Suppressor macrophage treated with lipopolysaccharide for 4 hours (primary cell): ENCODE measurements at regions not wholly inside any gene's neighbourhood (a gene's known extent, or its start where the extent isn't known, plus 50 kb on each side); places are given as distances from the start of the nearest gene placed in this dataset.

Experiments used
- DNase-seq: peaks from one replicate; pipeline ENCODE4 v3.0.0-alpha.2; 2020

DNA sequence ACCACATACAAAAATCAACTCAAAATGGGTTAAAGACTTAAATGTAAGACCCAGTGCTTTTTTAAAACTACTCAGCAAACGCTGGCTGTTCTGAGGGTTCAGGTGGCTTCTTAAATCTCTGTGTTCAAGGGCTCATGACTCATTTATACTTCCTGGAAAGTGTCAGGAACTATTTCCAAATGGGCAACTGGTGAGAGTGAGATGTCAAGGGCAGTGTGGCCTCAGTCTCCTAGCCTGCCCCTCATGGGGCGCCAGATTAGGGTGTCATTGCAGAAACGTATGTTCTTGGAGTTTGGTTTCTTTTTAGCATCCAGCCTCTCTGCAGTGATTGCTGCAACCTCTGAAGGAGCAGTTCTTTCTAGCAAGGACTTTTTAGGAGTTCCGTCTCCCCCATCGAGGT is 485.4 kb downstream of the TNS1 start:
- no peak for DNase-seq

DNA sequence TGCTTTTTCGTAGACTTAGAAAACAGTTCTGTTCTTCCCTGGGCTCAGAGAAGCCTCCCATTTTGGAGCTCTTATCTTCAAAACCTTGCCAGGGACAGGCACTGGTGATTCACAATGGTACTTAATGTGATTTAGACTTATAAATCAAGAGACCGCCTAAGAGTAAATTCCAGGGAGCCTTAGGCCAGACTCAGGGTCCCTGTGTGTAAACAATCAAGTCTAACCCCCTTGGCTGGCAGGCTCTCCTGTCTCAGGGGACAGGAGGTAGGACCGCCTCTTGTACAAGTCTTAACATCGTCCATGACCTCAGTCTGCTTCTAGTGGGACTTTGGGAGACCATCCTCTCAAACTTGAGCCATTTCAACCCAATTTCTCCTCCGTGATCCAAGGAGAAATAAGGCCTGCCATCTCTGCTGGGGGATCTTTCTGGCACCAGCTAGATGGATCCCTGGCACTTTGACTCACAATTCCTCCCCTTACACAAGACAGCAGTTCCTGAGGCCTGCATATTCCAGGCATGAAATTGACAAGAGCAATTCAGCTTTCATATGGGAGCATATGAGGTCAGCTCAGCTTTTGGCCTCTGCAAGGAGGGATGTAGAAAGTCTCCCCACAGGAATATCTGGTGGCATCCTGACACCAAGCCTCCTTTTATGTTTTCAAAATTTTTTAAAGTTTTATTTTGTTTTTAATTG is 487.0 kb downstream of the TNS1 start:
- no peak for DNase-seq

DNA sequence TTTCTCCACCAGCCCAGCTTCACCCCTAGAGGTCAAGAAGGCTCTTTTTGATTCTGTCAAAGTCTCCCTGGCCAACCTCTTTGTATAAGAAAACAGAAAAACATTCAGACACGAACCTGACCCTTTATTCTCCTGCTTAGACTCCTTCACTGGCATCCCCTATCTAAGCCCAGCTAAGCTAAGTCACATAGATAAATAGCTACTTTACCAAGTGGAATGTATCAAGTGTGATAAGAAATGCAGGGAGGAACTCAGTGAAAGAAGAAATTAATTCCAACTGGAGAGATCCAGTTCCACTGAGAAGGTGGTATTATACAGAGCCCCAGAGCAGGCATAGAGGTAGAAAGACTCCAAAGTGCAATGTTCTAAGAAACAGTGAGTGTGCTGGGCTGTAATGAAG is 489.5 kb downstream of the TNS1 start:
- DNase-seq, result no peak

DNA sequence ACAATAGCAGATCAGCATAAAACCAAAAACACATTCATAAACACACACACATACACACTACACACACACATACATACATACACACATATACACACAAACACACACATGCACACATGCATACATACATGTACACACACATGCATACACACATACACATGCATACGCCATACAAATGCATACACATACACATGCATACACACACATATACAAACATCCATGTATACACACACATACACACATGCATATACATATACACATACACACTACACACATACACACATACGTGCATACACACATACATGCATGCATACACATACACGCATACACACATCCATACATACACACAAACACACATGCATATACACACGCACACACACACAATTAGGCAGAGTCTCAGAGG is 490.1 kb downstream of the TNS1 start:
- no peak for DNase-seq

DNA sequence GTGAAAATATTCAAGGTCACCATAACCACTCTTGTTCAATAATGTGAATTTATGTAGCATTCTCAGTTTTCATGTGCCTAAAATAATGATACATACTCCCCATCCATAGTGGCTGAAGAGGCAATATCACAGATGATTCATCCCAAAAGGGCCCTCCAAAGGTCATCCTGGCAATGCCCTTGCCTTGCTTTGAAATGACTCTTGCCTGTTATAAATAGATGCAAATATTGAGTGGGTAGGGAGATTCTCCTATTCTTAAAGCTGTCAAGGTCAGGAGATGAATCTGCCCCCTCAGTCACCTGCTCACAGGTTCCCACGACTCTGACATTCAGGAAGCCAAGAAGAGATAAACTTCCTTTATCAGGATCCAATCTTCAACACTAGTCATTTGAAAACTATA is 490.5 kb downstream of the TNS1 start:
- peak; percentile 27 for DNase-seq

DNA sequence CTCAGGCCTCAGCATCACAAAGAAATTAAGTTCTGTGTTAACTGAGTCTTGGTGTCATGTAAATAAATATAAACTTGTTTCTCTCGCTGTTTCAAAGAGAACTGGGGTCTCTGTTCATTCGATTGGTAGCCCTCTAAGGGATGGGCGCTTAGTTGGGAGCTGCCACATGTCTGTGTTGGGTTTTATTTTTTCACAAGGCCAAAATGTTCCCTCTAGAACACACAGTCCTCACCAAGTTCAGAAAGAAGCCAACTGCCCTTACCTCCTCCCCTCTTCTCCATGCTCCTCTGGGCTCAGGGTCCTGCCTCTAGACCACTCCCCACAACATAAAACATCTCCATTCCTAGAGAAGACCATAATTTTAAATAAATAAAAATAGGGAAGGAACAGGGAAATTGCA is 490.9 kb downstream of the TNS1 start:
- no peak for DNase-seq

DNA sequence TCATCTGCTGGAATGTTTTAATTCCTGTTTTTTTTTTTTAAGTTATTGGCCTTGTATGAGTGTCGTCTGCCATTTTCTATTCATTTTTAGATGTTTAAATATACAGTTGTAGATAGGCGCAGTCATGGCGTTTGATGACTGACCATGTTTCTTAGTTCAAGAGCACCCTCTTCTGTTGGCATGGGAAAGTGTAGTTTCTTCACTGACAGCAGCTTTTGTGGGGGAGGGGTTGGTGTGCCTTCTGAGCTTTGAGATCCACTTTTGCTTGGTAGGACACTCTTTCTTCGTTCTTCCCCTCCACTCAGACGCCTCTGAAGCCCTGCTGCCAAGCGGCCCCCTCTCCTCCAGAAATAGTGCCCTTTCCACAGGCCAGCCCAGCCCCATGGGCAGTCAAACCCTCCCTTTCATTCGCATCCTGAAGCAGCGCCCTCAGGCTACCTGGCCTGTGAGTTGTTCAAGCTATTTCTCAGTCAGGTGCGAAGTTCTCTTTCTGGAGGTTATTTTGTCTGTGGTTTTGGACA is 492.0 kb downstream of the TNS1 start:
- DNase-seq, result peak; percentile 81

DNA sequence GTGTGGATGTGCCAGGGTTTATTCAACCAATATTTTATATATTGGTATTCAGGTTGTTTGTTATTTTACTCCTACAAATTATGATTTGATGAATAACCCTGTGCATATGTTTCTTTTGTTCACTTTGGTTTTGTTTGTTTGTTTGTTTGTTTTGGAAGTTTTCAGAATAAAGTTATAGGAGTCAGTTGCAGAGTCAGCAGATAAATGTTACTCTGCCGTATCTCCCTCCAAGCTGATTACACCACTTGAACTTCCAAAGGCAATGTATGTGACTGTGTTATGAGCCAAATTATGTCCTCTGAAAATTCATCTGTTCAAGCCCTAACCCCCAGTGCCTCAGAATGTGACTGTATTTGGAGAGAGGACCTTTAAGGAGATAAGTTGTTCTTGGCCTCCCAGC is 497.5 kb downstream of the TNS1 start:
- no peak for DNase-seq

DNA sequence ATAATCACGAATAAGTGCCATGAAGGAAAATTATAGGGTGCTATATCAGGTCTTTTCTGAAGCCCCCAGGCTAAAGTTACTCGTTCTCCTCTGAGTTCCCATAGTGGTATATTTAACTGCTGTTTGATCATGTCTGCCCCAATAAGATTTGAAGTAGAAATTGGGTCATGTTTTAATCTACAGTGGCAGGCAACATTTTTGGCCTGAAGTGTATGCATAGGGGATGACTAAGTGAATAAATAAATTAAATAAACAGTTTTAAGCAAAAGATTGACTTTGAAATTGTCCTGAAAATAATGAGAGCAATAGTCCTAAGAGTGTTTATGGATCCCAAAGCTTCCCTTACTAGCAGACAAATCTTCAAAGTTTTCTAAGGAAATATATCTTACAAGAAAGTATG is 500.9 kb downstream of the TNS1 start:
- DNase-seq, result no peak

DNA sequence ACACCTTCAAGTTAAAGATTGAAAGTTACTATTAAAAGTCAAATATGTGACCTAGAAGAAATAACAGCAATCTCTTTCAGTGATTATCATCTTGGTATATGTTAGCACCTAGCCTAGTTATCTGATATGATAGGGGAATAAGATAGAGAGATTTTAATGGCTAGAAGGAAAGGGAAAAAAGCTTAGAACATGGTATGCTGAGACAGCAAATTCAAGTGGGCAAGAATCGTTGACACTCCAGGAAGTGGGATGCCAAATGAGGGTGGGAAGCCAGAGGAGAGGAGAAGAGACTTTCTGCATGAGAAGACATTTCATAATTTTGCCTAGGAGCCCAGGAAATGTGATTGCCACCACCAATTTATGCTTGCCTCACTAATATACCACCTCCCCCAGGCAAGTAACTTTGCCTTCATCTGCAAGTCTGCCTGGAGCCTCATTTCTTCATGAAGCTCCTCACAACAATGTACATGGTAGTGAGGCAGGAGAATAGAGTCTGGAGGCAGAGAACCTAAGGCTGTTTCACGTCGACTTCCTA is 504.9 kb downstream of the TNS1 start:
- DNase-seq, result no peak

DNA sequence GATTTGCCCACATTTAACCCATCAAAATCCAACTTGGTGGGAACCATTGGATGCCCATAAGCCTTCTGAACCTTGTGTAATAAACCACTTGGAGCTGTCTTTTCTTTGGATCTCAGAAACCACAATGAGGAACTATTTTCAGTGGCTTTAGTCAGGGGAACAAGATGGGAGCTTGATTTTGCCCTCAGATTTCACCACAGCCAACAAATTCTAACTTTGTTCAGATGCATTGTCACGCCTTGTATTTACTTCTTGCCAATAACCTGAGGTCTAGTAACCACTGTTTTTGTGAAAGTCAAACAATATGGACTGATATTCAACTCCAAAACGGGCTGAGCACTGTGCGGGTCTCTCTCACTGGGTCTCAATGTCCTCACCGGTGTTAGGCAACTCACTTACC is 508.2 kb downstream of the TNS1 start:
- DNase-seq, result no peak

DNA sequence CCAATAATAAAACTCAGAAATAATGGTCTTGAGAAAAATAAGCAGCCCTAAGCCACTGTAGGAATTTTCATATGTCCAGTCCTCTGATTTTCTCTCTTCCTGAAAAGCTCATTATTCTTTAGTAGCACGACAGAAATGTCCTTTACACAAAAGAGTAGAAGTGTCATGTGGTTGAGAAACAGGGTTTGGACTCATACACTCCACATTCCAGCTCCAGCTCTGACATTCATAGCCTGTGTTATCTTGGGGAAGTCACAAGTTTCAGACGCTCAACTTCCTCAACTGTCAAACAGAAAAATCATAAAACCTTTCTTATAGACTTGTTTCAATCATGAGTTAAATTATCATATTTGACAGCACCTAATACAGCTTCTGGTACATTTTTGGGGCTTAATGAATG is 511.5 kb downstream of the TNS1 start:
- peak; percentile 82 for DNase-seq

DNA sequence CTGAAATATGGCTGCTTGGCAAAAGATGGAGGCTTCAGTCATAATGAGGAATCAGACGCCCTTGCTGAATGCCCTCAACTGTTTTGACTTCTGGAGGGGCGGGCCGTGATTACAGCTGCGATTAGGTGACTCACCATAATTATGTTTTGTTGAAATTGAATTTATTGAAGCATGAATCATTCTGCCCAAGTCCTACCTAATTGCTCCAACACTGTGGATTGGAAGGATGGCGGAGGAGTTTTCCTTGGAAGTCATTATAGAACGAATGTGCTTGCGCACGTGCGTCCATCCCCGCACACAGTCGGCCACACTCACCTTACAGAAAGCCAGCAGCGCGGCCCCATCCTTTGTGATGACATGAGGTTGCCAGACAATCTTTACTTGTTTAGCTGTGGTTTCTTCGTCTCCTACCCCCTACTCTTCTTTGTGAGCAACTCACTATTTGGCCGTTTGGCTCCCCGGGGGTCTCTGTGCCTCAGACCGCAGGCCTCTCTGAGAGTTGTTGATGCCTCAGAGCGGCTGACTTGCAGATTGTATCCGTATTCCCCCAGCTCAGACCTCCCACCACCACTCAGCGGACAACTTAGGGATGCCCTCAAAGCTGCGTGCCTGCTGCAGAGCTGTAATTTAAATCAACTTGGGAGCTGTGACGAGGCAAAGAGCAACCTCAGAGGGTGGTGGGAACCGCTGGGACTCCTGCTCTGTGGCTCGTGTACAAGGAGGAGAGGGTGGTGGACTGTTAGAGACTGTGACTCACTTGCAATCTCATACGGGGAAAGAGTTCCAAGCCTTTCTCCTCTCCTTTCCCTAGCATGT is 513.4 kb downstream of the TNS1 start:
- no peak for DNase-seq

DNA sequence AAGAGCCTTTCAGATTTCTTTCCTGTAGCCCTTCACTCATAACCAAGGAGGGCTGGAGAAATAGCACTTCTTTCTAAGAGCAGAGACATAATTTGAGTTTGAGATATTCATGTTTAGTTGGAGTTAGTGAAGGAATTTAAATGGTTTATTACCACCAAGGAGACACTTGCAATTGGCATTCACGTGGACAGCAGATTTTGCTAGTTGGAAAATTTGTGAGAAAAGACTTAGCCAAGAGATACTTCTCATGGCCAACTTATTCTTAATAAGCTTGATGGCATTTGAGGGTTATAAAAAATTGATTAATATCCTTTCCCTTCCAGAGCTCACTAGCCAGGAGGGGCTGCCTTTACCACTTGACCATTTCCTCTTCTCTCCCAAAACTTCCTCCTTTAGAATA is 518.7 kb downstream of the TNS1 start:
- no peak for DNase-seq

DNA sequence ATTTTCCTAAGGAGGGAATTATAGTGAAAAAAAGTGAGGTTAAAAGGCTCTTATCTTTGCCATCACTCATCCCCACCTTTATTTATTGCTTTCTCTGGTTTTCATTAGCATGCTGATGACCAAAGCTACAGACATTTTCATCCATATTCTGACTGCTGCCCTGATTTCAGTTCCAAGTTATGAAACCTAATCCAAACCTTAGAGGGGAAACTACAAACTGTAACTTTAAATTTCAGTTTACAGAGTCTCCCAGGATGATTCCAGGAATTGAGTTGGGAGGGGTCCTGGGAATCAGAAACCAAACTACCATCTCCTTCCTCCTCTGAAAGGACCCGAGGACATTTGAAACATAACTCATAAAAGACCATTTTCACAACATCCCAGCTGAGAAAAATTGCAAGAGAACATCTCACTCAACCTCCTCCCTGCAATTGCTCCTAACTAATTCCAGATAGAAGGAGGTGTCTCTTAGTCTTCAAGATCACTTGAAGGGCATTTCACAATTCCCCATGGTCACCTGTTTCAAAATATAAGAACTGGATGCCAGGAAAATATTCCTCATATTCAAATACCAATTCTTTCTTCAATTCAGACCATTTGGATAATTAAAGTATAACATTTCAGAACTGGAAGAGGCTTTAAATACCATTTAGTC is 520.6 kb downstream of the TNS1 start:
- no peak for DNase-seq

DNA sequence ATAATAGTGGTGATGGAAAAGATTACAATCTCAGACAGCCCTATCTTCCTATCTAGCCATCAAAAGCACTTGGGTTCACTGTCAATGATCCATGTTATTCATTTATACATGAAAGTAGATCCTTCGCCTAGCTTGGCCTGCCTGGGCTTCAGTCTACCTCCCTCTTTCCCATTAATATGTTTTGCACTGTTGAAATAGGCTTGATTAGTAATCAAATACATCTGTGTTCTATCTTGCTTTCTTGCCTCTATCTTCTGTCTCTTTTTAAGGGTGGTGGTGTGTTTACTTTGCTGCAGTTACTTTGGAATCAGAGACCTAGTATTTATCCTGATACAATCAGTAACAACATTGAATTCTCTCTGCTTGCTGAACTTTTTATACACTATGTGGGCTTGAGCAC is 521.2 kb downstream of the TNS1 start:
- DNase-seq, result no peak

DNA sequence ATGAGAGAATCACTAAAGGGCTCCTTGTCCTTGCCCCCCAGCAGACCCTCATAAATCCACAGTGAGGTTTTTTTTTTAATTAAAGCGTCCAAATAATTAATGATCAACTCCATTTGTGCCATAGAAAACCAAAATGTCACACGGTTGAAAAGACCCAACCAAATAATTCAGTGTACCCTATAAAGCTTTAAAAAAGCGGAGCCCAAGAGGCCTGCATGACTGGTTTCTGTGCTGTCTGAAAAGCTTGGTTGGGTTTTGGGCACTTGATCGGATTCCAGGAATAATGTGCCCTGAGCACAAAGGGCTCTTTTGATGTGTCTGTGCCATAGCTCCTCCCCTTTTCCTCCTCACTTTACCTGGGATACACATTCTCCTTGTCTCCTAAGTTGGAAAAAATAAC is 523.2 kb downstream of the TNS1 start:
- no peak for DNase-seq

DNA sequence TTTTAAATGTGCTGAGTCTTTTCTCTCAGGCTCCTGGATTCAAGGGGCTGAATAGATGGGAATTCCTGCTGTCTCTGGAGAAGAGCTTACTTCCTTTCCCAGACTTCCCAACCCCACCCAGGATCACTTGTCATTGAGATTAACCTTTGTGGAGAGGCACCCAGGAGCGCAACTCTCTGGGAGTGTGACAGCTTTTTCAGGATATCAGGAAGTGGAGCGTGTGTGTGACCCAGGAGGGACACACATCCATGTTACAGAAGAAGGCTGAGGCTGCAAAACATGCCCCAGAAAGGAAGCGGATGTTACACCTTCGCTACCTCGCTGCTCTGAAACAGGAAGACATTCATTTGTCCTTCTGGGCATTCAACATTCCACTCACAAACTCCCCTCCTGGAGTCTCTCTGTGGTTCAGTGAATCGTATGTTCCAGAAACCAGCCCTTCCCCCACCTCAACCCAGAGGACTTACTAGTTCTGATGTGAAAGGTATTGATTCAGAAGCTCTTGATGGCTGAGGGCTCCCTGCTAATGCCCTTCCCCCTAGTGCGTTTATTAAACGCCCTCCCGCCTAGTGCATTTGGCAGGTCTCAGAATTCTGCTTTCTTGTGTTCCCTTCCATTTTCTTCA is 523.9 kb downstream of the TNS1 start:
- DNase-seq, result no peak

DNA sequence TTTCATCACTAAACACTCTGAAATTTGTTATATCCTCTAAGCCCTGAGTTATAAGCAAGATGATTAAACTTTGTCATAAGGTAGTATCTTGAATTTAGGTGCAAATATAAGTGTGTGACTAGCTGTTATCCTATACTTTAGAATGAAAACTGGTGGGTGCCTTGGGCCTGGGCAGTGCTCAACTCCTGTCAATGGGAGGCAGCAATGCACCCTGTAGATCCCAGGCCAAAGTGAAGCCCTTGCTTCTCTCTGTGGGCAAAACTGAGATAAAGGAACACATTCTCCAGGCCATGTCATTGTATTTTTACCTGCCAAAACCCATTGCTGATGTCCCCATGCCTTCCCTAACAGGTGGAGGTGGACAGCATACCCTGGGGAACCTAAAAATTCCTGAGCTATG is 525.2 kb downstream of the TNS1 start:
- no peak for DNase-seq

DNA sequence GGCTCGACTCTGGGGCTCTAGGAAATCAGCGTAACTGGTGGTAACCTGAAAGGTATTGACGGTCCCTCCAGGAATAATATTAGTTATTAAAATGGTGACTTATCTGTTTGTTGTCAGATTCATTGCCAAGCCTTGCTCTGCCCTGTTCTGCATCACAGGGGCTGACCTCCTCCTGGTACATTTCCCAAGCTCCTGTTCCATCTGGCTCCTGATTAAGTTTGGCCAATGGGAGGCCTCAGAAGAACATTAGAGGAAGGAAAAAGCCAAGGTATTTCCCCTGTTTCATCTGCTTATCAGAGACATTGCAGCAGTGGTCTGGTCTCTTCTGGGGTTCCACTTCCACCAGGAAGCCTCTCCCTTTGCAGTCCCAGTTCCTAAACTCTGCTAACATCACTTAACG is 527.0 kb downstream of the TNS1 start:
- DNase-seq, result no peak

DNA sequence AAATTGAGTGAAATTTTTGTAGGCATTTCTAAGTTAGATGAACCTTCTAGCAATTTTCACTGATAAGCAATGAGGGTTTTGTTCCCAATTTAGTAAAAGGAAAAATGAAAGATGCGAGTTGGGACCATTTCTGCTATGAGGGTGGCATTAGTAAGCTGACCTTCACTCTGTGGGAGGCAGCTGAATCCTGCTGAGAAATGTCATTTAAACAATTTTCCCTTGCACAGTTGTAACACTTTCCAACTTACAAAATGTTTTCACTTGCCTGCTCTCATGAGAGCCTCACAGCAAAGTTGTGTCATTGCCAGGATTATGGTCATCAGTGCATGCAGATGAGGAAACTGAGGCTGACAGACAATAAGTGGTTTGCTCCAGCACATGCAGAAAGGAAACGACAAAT is 527.7 kb downstream of the TNS1 start:
- peak; percentile 50 for DNase-seq

DNA sequence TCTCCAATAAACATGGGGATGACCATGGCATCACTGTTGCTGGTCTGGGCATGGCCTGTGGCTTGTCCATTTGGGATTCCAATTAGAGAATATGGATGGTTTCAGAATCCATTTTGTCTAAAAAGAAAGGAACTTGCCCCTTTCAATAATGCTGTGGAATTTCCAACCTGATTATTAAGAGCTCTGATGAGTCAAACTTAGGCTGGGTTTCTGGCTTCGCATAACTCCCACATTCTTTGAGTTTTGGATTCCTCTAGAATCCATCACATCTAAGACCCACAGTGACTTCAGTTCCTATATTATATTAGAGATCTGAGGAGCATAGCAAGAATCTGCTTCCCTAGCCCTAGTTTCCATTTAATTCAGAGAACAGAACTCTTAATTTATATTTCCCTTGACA is 531.5 kb downstream of the TNS1 start:
- peak; percentile 73 for DNase-seq

DNA sequence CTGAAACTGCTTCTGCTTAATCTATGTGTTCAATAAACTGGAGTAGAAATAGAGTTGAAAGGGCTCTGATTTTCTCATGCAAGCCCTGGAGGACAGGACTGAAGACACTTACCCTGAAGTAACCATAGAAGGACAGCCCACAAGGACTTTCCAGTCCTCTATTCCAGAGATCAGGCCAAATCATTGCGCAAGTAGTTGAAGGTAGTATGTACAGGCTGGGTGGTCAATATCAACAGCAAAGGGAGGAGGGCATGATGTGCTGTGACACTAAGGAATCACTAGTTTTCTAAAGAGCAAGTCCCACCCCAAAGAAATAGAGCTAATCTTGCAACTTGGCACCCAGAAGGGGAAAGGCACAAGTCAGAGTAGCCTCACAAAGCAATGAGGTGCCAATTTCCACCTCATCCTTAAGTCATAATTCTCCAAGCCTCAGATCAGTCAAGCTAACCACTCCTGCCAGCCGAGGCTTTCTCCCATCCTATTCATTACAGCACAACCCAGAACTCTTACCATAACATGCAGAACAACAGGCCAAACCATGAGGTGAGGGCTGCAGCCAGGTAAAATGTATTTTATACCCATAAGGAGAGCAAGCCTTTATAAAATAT is 533.5 kb downstream of the TNS1 start:
- no peak for DNase-seq
